ENCODE measurements at regions not wholly inside any gene's neighbourhood (a gene's known extent, or its start where the extent isn't known, plus 50 kb on each side); places are given as distances from the start of the nearest gene placed in this dataset.
"Not testable (repeated sequence)": the region's sequence is repeated elsewhere in the genome, so short reads cannot be mapped to it uniquely, and the experiment has no call there.

- H3K4me3 ChIP-seq (ENCODE audit: low read depth, low read length); DNase-seq (ENCODE audit: low read depth): not testable (repeated sequence)
Observed at GRCh38 chr7:159335181-159335926, 190.7 kb upstream of the VIPR2 start.

DNA sequence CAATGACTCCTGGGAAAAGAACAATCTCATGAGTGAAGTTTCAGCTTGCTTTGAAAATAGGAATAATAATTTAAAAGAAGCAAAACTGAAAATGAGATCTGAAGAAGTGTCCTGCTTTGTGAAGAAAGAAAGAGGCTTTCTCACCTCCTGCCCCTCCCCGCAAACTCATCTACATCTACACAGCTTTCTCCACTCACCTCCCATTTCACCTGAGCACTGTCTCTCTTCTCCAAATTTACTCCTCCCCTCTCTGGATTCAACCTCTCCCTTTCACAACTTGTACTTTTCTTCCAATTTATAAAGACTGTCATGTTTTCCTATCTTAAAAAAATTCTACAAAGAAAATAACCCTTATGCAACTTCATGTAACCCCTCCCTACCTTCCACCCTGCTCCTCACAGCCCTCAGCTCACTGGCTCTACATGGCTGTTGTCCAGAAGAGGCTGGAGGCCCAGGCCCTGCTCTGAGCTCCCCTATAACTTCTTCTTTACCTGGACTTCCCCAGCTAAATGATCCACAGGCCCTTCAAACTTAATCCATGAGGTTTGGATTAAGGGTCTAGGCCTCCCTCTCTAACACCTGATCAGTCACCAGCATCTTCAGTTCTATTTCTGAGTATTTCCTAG, 188.3 kb upstream of the VIPR2 start:
- not testable (repeated sequence) for H3K4me3 ChIP-seq (ENCODE audit: low read depth, low read length); DNase-seq (ENCODE audit: low read depth)

DNA sequence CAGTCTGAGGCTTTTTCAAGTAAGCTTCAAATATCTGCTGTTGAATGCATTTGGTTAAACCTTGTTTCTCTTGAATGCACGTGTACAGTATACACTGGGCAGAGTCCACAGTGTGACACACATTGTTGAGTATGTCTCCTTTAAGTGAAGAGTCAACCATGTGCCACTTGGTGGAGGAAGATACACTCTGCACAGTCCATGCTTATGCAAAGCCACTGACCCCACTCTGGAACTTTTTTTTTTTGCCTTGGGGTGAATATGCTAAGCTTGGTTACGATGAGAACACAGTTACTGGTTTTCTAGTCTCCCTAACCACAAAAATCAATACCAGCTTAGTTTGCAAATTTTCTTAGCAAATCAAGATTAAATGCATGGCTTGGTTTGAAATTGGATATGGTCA, 186.8 kb upstream of the VIPR2 start:
- DNase-seq (ENCODE audit: low read depth): no peak
- H3K4me3 ChIP-seq (ENCODE audit: low read depth, low read length): no peak overlapping the region
- TF ChIP-seq CTCF (conservative IDR thresholded peaks at IDR 0.05; ENCODE audit: low read depth, low read length): no peak

DNA sequence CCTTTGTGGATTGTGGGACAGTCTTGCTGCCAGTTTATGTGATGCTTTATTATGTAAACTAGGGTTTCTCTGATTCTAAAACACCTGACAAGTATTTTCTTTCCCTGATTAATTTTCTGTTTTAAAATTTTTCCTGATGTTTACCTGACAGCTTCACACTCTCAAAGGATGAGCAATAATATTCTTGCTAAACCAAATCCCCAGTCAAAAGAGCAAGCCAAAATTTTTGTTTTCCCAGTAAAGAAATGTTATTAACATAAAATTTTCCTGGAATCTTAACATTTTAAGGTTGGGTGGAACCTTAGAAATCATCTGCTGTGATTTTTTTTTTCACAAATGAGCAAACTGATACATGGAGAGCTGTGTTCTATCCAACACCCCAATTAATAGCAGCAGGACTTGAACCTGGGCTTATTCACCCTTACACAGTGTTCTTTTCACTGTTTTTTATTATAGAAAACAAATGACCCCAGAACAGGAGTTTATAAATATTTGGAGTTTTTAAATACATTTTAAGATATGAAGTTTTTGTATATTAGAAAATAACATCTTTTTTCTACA, 185.2 kb upstream of the VIPR2 start:
- DNase-seq (ENCODE audit: low read depth): no peak
- H3K4me3 ChIP-seq (ENCODE audit: low read depth, low read length): no peak overlapping the region
- TF ChIP-seq CTCF (conservative IDR thresholded peaks at IDR 0.05; ENCODE audit: low read depth, low read length): no peak

GRCh38 chr7:159328096-159328495, 183.4 kb upstream of the VIPR2 start:
- DNase-seq (ENCODE audit: low read depth): no peak
- no peak for TF ChIP-seq CTCF (conservative IDR thresholded peaks at IDR 0.05; ENCODE audit: low read depth, low read length)
- H3K4me3 ChIP-seq (ENCODE audit: low read depth, low read length): no peak overlapping the region

DNA sequence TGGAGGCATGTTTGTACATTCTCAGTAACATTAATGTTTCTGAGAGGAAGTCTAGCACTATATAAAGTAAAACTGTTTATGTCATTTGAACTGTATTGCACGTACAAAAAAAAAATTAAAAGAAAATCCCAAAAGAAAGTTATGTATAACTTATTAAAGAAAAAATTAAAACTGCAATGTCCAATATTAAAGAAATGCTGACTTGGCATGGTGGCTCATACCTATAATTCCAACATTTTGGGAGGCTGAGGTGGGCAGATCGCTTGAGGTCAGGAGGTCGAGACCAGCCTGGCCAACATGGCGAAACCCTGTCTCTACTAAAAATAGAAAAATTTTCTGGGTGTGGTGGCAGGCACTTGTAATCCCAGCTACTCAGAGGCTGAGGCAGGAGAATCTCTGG, 178.7 kb upstream of the VIPR2 start:
- TF ChIP-seq CTCF (conservative IDR thresholded peaks at IDR 0.05; ENCODE audit: low read depth, low read length): no peak
- no peak for DNase-seq (ENCODE audit: low read depth)
- H3K4me3 ChIP-seq (ENCODE audit: low read depth, low read length): no peak overlapping the region

GRCh38 chr7:159321278-159321677, 176.6 kb upstream of the VIPR2 start:
- no peak for TF ChIP-seq CTCF (conservative IDR thresholded peaks at IDR 0.05; ENCODE audit: low read depth, low read length)
- no peak for DNase-seq (ENCODE audit: low read depth)
- no peak overlapping the region for H3K4me3 ChIP-seq (ENCODE audit: low read depth, low read length)

All from epithelial cell of proximal tubule (primary cell).